ENCODE measurements at regions not wholly inside any gene's neighbourhood (a gene's known extent, or its start where the extent isn't known, plus 50 kb on each side); places are given as distances from the start of the nearest gene placed in this dataset.
"Not testable (repeated sequence)": the region's sequence is repeated elsewhere in the genome, so short reads cannot be mapped to it uniquely, and the experiment has no call there.

DNA sequence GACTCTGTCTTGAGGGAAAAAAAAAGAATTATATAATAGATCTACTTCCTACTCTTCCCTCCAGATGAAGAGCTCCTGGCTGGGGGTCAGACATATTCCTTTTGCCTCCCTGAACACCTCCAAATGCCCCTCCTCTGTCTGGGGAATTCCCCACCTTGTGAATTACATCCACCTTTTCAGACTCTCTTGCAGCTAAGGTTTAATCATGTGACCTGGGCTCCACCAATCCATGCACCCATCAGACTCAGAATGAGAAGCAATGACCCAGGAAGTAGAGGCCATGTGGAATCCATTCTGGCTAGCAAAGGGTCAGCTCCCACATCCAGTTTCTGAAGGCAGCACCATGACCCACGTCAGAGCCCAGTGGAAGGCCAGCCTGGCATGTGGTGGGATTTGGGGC is 93.6 kb upstream of the CUX1 start:
- H3K9me3 Mint-ChIP-seq: no peaks in the 10 kb centered on the region
- H3K4me1 Mint-ChIP-seq: no peaks in the 10 kb centered on the region
- H3K27ac Mint-ChIP-seq: no peak overlapping the region
- H3K27me3 Mint-ChIP-seq: no peaks in the 10 kb centered on the region
- ATAC-seq: no peak
- no peak overlapping the region for H3K4me3 Mint-ChIP-seq
- no peak for DNase-seq
- peaks cover 2% of the 10 kb centered on the region for H3K36me3 Mint-ChIP-seq (ENCODE audit: low read depth)

DNA sequence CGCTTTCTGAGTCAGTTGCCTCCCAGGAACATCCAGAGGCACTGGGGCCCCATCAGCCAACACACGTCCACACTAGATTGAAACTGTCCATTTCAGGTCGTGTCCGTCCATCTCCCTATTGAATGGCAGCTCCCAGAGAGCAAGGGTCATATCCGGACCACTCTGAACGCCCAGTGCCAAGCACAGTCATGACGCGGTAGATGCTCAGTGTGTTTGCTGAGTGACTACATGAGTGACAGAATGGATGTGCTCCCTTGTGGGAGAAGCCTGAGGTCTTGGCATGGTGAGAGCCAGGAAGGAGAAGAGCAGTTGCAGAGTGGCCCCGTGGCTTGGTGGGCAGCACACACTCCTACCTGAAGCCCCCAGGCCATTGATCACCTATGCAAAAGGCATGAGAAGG is 92.5 kb upstream of the CUX1 start:
- DNase-seq: no peak
- H3K9me3 Mint-ChIP-seq: no peaks in the 10 kb centered on the region
- no peak overlapping the region for H3K4me3 Mint-ChIP-seq
- ATAC-seq: no peak
- no peaks in the 10 kb centered on the region for H3K4me1 Mint-ChIP-seq
- H3K27ac Mint-ChIP-seq: no peak overlapping the region
- H3K27me3 Mint-ChIP-seq: no peaks in the 10 kb centered on the region
- H3K36me3 Mint-ChIP-seq (ENCODE audit: low read depth): peaks cover 2% of the 10 kb centered on the region

DNA sequence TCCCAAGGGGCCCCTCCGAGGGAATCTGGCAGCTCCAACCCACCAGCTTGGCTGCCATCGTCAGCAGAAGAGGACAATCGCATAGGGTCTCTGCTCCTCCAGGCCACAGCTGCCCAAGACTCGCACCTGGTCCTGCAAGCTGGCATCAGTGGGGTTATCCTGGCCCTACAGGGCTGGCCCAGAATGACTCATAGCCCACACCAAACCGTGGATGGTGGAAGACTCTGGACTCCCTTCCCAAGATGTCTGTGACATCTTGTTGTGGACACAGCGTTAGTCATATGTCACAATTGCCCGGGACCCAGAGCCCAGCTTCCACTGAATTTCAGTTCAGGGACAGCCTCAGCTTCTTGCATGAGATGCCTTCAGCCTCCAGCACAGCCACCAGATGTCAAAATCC is 91.5 kb upstream of the CUX1 start:
- H3K4me1 Mint-ChIP-seq: no peaks in the 10 kb centered on the region
- H3K9me3 Mint-ChIP-seq: no peaks in the 10 kb centered on the region
- peaks cover 2% of the 10 kb centered on the region for H3K36me3 Mint-ChIP-seq (ENCODE audit: low read depth)
- H3K27me3 Mint-ChIP-seq: no peaks in the 10 kb centered on the region
- no peak for ATAC-seq
- no peak overlapping the region for H3K27ac Mint-ChIP-seq
- no peak overlapping the region for H3K4me3 Mint-ChIP-seq
- DNase-seq: no peak

DNA sequence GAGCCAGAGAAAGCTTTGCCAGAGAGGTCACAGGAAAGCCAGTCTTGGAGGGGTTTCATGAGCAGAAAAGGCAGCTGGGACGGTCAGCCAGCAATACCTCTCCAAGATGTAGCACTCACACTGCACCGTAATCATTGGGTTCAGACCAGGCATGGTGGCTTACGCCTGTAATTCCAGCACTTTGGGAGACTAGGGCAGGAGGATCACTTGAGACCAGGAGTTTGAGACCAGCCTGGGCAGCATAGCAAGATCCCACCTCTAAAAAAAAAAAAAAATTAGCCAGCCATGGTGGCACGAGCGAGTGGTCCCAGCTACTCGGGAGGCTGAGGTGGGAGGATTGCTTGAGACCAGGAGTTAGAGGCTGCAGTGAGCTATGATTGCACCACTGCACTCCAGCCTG is 90.2 kb upstream of the CUX1 start:
- Mint-ChIP-seq H3K36me3 (ENCODE audit: low read depth) (peaks cover 2% of the 10 kb centered on the region), H3K27ac (no peak overlapping the region), H3K4me1 (no peaks in the 10 kb centered on the region), H3K27me3 (no peaks in the 10 kb centered on the region), H3K9me3 (no peaks in the 10 kb centered on the region), H3K4me3 (no peak overlapping the region)
- no peak for ATAC-seq
- no peak for DNase-seq

DNA sequence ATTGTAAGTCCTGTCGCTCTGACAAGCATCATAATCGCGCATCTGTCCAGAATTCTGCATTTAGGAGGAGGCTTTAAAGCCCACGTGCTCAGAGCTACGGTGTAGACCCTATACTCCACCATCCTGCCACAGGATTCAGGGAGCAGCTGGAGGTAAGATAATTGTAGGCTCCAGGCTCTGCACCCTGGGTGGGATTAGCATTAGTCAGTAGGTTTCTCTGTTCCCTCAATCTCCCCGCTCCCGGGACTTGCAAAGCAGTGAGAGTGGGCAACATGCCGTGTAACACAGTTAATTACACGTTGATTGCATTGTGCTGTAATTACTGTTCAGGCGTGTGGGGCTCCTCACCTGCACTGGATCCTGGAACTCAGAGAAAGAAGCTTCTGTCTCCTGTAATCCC is 89.3 kb upstream of the CUX1 start:
- Mint-ChIP-seq H3K36me3 (ENCODE audit: low read depth) (peaks cover 2% of the 10 kb centered on the region), H3K27me3 (no peaks in the 10 kb centered on the region), H3K4me1 (no peaks in the 10 kb centered on the region), H3K27ac (no peak overlapping the region), H3K9me3 (no peaks in the 10 kb centered on the region), H3K4me3 (no peak overlapping the region)
- ATAC-seq (no peak), DNase-seq (no peak)

DNA sequence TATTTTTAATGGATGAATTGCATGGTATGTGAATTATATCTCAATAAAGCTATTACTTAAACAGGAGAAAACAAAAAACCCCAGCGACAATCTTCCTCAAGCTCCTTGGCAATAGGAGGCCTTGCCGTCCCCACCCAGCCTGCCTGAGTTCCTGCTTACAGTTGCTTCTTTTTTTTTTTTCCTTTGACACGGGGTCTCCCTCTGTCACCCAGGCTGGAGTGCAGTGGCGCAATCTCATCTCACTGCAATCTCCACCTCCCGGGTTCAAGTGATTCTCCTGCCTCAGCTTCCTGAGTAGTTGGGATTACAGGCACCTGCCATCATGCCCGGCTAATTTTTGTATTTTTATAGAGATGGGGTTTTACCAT is 88.6 kb upstream of the CUX1 start:
- not testable (repeated sequence) for H3K36me3 Mint-ChIP-seq (ENCODE audit: low read depth); DNase-seq; H3K4me3 Mint-ChIP-seq; H3K4me1 Mint-ChIP-seq; H3K27ac Mint-ChIP-seq; H3K27me3 Mint-ChIP-seq; H3K9me3 Mint-ChIP-seq; ATAC-seq

DNA sequence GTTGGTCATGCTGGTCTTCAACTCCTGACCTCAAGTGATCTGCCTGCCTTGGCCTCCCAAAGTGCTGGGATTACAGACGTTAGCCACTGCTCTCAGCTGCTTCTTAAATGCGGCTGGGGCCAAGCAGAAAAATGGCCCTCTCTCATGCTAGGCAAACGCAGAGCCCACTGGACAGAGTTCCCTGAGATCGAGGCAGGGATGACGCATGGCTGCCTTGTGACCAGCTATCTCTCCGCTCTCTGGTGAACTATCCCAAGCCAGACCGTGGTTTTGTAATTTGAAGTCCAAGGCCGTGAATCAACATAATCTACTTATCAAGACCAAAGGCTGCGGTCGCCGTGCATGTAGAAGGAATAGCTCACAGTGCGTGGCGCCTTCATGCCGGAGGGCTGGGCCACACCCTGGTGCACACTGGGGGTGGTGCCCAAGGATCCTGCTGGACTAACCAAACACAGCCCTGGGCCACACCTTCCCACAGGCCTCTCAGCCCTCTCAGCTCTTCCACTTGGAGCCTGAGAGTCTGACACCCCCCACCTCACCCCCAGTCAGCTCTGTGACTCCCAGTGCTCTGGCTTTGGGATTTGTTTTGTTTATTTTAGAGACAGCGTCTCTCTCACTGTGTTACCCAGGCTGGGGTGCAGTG is 88.1 kb upstream of the CUX1 start:
- Mint-ChIP-seq H3K4me1 (peaks cover 2% of the 10 kb centered on the region), H3K4me3 (no peak overlapping the region), H3K27me3 (no peaks in the 10 kb centered on the region), H3K27ac (no peak overlapping the region), H3K36me3 (ENCODE audit: low read depth) (no peaks in the 10 kb centered on the region), H3K9me3 (no peaks in the 10 kb centered on the region)
- no peak for DNase-seq
- no peak for ATAC-seq

DNA sequence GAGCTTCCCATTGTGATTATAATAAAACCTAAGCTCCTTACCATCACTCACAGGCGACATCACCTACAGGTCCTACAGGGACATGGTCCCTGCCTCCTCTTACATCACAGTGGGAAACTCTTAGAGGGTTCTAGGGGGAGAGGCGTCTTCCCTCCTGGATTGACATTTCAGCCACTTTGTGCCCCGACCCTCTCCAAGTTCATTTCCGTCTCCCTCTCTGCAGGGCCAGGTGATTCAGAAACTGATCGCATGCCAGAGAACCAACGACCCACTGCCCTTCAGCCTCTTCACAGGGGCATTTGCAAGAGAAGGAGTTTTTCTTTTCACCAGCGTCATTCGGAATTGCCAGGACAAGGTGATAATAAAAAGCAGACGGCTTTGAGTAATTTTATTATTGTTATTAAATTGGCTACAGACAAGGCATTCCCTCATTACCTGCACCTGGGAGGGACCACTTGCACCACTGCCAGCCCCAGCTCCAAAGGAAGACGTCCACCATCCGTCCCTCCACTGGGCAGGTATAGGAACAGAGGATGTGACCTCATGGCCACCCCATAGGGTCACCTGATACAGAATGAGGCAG is 85.8 kb upstream of the CUX1 start:
- peaks cover 2% of the 10 kb centered on the region for H3K4me1 Mint-ChIP-seq
- DNase-seq (no peak), ATAC-seq (no peak)
- H3K36me3 Mint-ChIP-seq (ENCODE audit: low read depth): no peaks in the 10 kb centered on the region
- H3K9me3 Mint-ChIP-seq: no peaks in the 10 kb centered on the region
- no peak overlapping the region for H3K4me3 Mint-ChIP-seq
- H3K27me3 Mint-ChIP-seq: no peaks in the 10 kb centered on the region
- H3K27ac Mint-ChIP-seq: no peak overlapping the region

DNA sequence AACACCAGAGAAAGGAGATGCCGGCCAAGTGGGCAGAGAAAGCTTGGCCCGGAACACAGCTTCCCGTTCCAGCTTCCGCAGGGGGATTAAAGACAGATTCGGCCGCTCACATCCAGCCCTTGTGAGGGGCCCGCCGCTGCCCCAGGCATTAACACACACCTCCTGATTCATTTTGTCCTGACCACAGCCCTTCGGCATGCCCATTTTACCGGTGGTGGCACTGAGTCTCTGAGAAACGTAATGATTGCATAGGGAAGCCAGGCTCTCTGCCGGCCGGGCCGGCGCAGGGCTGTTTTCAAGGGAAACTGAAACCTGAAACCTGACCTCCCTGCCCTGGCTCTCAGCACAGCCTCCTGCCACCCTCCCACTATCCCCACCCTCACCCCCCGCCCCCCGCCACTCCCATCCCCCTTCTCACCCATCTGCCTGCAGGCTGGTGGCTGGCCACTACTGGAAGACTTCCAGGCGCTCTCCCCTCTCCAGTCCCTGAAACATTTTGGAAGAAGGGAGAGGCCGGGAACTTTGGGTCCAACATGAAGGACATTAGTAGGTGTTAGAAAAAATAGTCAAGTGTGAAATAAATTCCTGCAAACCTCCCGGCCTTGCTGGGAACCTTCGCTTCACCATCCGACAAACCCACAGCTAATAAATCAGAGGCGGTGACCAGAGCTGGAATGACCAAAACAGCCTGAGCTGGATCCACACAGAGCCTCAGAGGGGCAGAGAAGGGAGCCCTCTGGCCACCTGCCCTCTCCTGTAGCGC is 83.5 kb upstream of the CUX1 start:
- Mint-ChIP-seq H3K36me3 (ENCODE audit: low read depth) (no peaks in the 10 kb centered on the region), H3K4me3 (no peak overlapping the region), H3K27ac (no peak overlapping the region), H3K9me3 (no peaks in the 10 kb centered on the region), H3K27me3 (no peaks in the 10 kb centered on the region), H3K4me1 (peaks cover 2% of the 10 kb centered on the region)
- no peak for DNase-seq
- ATAC-seq: no peak

DNA sequence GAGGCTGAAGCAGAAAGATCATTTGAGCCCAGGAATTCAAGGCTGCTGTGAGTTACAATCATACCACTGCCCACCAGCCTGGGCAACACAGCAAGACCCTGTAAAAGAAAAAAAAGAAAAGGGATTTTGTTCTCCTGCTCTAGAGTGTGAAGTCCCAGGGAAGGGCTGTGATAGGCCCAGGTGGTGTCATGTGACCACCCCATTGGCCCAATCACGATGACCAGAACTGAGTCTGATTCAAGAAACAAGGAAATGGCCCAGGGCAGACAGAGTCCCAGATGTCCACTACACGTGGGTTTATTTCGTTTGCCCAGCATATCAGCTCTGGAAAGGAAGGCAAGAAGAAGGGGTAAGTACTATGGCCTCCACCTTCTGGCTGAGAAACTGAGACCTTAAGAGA is 81.3 kb upstream of the CUX1 start:
- Mint-ChIP-seq H3K4me3 (no peak overlapping the region), H3K27me3 (no peaks in the 10 kb centered on the region), H3K4me1 (peaks cover 15% of the 10 kb centered on the region), H3K9me3 (no peaks in the 10 kb centered on the region), H3K36me3 (ENCODE audit: low read depth) (no peaks in the 10 kb centered on the region), H3K27ac (no peak overlapping the region)
- DNase-seq: no peak
- ATAC-seq: no peak

DNA sequence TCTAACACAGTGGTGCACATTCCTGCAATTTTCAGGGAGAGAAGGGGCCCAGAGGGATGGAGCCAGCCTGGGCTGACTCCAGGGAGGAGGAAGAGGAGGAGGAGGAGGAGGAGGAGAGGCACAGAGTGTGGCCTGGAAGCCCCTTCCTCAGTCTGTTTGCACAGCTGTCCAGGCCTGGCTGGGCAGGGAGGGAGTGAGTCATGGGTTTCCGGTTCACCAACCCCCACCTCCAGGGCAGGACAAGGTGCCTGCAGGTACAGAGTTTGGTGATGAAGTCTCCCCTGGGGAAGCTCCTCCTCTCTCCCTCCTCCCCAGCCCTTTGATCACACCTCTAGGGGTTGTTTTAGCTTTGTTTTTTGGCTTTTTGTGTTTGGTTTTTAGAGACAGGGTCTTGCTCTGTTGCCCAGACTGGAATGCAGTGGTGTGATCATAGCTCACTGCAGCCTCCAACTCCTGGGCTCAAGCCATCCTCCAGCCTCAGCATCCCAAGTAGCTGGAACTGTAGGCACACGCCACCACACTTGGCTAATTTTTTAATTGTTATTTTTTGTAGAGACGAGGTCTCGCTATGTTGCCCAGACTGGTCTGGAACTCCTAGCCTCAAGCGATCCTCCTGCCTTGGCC is 77.5 kb upstream of the CUX1 start:
- Mint-ChIP-seq H3K4me1 (peaks cover 32% of the 10 kb centered on the region), H3K9me3 (no peaks in the 10 kb centered on the region), H3K27ac (no peak overlapping the region), H3K4me3 (no peak overlapping the region), H3K27me3 (no peaks in the 10 kb centered on the region), H3K36me3 (ENCODE audit: low read depth) (no peaks in the 10 kb centered on the region)
- ATAC-seq: no peak
- no peak for DNase-seq

DNA sequence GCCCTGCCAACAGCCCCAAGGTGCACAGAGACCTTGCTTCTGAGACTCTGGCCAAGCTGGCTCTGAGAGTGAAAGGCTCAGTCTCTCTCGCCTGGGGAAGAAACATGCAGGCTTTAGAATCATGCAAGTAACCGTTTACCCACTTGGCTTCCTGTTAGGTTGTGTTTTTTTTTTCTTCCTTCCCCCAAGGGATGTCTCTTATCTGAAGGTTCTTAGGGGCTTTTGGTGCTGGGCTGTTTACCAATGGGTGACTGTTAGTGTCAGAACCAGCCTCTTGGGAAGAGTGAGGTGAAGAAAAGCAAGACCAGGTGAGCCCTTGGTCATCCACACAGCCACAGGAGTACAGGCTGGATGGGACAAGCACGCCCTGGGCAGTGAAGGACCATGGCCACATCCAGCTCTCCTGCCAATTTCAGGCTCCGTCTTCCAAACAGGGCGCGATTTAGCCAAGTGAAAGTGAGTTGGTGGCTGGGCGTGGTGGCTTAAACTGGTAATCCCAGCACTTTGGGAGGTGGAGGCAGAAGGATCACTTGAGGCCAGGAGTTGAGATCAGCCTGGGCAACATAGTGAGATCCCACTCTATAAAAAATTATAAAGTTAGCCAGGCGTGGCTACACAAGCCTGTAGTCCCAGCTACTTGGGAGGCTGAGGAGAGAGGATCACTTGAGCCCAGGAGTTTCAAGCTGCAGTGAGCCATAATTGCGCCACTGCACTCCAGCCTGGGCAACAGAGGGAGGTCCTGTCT is 76.3 kb upstream of the CUX1 start:
- H3K4me1 Mint-ChIP-seq: peaks cover 35% of the 10 kb centered on the region

DNA sequence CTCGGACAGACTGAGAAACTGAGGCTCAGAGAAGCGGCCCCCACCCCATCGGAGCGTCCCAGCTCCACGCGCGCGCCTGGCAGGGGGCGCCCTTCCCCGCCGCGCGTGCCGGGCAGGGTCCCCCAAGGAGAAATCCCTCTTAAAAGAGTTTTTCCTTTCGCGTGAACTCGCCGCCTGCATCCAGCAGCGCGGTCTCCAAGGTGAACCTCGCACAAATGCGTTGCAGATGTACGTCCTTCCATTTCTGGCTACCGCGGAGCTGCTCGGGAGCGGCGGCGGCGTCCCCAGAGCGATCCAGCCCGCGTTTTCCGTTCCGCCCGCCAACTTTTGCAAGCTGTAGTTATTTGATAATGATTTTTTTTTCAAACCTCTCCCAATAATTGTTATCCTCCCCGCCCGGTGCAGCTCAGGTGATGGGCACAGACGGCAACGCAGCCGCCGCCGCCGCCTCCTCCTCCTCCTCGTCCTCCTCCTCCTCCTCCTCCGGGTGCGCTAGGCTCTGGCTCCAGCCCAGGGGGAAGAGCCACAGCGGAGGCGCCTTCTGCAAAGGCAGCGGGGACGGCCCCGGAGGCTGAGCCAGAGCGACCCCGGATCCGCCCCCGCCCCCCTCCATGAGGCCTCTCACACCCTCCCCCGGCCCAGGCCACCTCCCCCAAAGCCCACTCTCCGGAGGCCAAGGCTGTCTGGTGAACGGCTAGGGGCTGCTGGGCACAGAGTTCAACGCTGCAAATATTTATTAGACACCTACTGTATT is 74.0 kb upstream of the CUX1 start:
- Mint-ChIP-seq H3K36me3 (ENCODE audit: low read depth) (no peaks in the 10 kb centered on the region), H3K9me3 (no peaks in the 10 kb centered on the region), H3K27me3 (no peaks in the 10 kb centered on the region), H3K4me1 (peaks cover 37% of the 10 kb centered on the region), H3K4me3 (peak overlapping the region; percentile 74), H3K27ac (no peak overlapping the region)
- ATAC-seq: peak; percentile 53
- DNase-seq: peak; percentile 67

More for the DNA sequence above, 76.3 kb upstream of the CUX1 start:
- H3K9me3 Mint-ChIP-seq: no peaks in the 10 kb centered on the region
- no peak overlapping the region for H3K4me3 Mint-ChIP-seq
- no peaks in the 10 kb centered on the region for H3K36me3 Mint-ChIP-seq (ENCODE audit: low read depth)
- H3K27me3 Mint-ChIP-seq: no peaks in the 10 kb centered on the region
- DNase-seq: no peak
- no peak overlapping the region for H3K27ac Mint-ChIP-seq
- ATAC-seq: no peak

DNA sequence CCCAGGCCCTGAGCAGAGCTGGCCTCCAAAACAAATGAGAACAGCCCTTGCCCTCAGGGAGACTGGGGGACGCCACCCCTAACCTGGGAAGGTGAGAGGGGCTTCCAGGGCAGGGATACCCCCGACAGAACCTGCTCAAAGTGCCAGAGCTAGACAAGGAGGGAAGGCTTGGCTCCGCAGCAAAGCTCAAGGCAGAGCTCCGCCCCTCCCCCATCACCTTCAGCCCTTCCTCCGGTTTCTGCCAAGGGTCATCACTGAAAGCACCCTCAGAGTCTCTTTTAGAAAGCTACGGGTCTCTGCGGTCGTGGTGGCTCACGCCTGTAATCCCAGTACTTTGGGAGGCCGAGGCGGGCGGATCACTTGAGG is 73.4 kb upstream of the CUX1 start:
- no peak for DNase-seq

More for the DNA sequence above, 73.4 kb upstream of the CUX1 start:
- H3K27me3 Mint-ChIP-seq: no peaks in the 10 kb centered on the region
- no peaks in the 10 kb centered on the region for H3K36me3 Mint-ChIP-seq (ENCODE audit: low read depth)
- ATAC-seq: no peak
- no peak overlapping the region for H3K27ac Mint-ChIP-seq
- H3K4me1 Mint-ChIP-seq: peaks cover 37% of the 10 kb centered on the region
- H3K4me3 Mint-ChIP-seq: peak overlapping the region; percentile 74
- no peaks in the 10 kb centered on the region for H3K9me3 Mint-ChIP-seq
